ENCODE measurements at regions not wholly inside any gene's neighbourhood (a gene's known extent, or its start where the extent isn't known, plus 50 kb on each side); places are given as distances from the start of the nearest gene placed in this dataset.

DNA sequence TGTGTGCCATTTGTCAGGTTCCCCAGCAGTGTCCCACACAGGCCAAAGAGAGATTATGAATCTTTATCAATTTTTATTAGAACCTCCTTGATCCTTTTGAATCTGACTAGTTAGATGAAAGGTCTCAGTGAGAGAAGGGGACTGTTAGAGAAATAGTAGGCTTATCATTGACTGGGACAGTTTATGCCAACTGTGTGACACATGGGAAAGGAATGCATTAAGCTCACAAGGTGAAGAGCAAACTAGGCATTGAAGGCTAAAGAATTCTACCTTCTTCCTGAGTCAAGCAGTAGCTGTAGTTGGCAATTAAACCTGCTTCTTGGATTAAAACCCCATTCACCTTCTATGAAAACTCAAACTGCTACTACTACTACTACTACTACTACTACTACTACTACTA, 389.6 kb upstream of the CDH19 start:
- Histone ChIP-seq H3K27ac (ENCODE audit: low read depth, low read length) (no peak overlapping the region), H3K4me1 (replicated peaks in 1 of 4; ENCODE audit: control insufficient read depth in 3 of 4, insufficient read depth in 4 of 4, low read length in 3 of 4) (no peaks in the 10 kb centered on the region), H3K9ac (replicated peaks in 1 of 4; ENCODE audit: extremely low read depth in 1 of 4, low read depth in 3 of 4, low read length in 3 of 4) (no peak overlapping the region), H3K79me1 (ENCODE audit: low read depth, low read length) (no peaks in the 10 kb centered on the region), H4K20me1 (replicated peaks in 1 of 2; ENCODE audit: control insufficient read depth in 1 of 2, insufficient read depth in 2 of 2, low read length in 2 of 2) (no peaks in the 10 kb centered on the region), H2AK5ac (ENCODE audit: low read depth, low read length) (no peak overlapping the region), H2BK12ac (ENCODE audit: low read depth, low read length) (no peak overlapping the region), H3K4ac (replicated peaks; ENCODE audit: insufficient read length, low read depth, low read length) (no peak overlapping the region), H3K14ac (ENCODE audit: insufficient read length) (no peak overlapping the region), H3K4me3 (ENCODE audit: extremely low read depth in 1 of 4, insufficient read depth in 2 of 4, low read depth in 3 of 4, low read length in 4 of 4) (no peak overlapping the region), H3K27me3 (replicated peaks in 1 of 4; ENCODE audit: control insufficient read depth in 3 of 4, extremely low read depth in 1 of 4, insufficient read depth in 3 of 4, low read length in 3 of 4) (no peaks in the 10 kb centered on the region), H3K9me3 (ENCODE audit: insufficient read depth in 2 of 2, low read depth in 1 of 2, low read length in 1 of 2) (no peaks in the 10 kb centered on the region), H2BK20ac (ENCODE audit: low read length) (no peak overlapping the region), H3K18ac (ENCODE audit: extremely low read depth, low read length) (no peak overlapping the region), H3K23ac (ENCODE audit: insufficient read length) (no peak overlapping the region), H3K79me2 (ENCODE audit: control insufficient read depth in 1 of 2, insufficient read depth in 2 of 2, low read length in 2 of 2) (no peaks in the 10 kb centered on the region), H3K23me2 (ENCODE audit: low read depth, low read length) (no peaks in the 10 kb centered on the region), H2BK120ac (replicated peaks; ENCODE audit: low read depth, low read length) (no peak overlapping the region), H2BK5ac (ENCODE audit: low read depth, low read length) (no peak overlapping the region), H4K5ac (ENCODE audit: insufficient read length, low read depth, low read length) (no peak overlapping the region), H4K8ac (ENCODE audit: extremely low read depth, insufficient read depth, low read length) (no peak overlapping the region), H3K36me3 (ENCODE audit: control insufficient read depth in 2 of 4, insufficient read depth in 4 of 4, low read length in 3 of 4) (no peaks in the 10 kb centered on the region), H2BK15ac (ENCODE audit: low read length) (no peak overlapping the region), H4K91ac (replicated peaks; ENCODE audit: insufficient read length, low read length) (no peak overlapping the region), H3K4me2 (ENCODE audit: insufficient read depth in 1 of 2, low read depth in 2 of 2, low read length in 2 of 2) (no peak overlapping the region), H3K56ac (replicated peaks; ENCODE audit: insufficient read length, low read depth, low read length) (no peak overlapping the region), H2AFZ (ENCODE audit: low read length) (no peak overlapping the region)
- CTCF ChIA-PET (ENCODE audit: partially characterized antibody), result interaction anchor here (0.6 to 1.7 kb wide), 2 partner anchors 9 to 16 kb away, joined by 3 to 4 read pairs; no protein-coding TSS in a partner anchor
- FAIRE-seq (no peak), DNase-seq (ENCODE audit: low read depth in 1 of 2, low spot score in 2 of 2) (no peak)
- POLR2A ChIA-PET (ENCODE audit: partially characterized antibody), result no interaction called here
- no peak for TF ChIP-seq EGR1 (IDR thresholded peaks at IDR 0.05; ENCODE audit: borderline replicate concordance, low read depth, low read length)
- TF ChIP-seq JUND (IDR thresholded peaks at IDR 0.05; ENCODE audit: low read length), result peak; percentile 78
- no peak for TF ChIP-seq CREB1 (IDR thresholded peaks at IDR 0.05)

Measured in H1 (cell line).